Breast epithelium (tissue), 4 donors: ENCODE measurements at regions not wholly inside any gene's neighbourhood (a gene's known extent, or its start where the extent isn't known, plus 50 kb on each side); places are given as distances from the start of the nearest gene placed in this dataset.

Source experiments
- DNase-seq, 2 donors: peaks; one replicate each; pipeline ENCODE4 v3.0.0-alpha.2; 2019; ENCODE audit warnings: low spot score in 2 of 2
- H3K27ac ChIP-seq, 2 donors: fragments of 200-600 bp; sonication (generic) in 1 of 2; one replicate each; pipeline ENCODE4 v1.5.1; 2016 to 2019; ENCODE audit warnings: mild to moderate bottlenecking in 1 of 2
- H3K27me3 ChIP-seq, 2 donors: fragments of 200-600 bp; sonication (generic) in 1 of 2; one replicate each; pipeline versions ENCODE4 v1.5.1 to v1.6.0; 2017 to 2019; ENCODE audit warnings: control low read depth in 1 of 2, mild to moderate bottlenecking in 1 of 2
- H3K36me3 ChIP-seq: fragments of 200-600 bp; one replicate; pipeline ENCODE4 v1.5.1; 2019
- H3K4me1 ChIP-seq, 2 donors: fragments of 200-600 bp; sonication (generic); one replicate each; pipeline ENCODE4 v1.5.1; 2016 to 2019; ENCODE audit warnings: control low read depth in 1 of 2
- H3K4me3 ChIP-seq, 3 donors: fragments of 200-600 bp; sonication (generic); 1 replicate in 2 of 3; 2 replicates in 1 of 3; pipeline ENCODE4 v1.5.1; 2016 to 2019; ENCODE audit warnings: mild to moderate bottlenecking in 3 of 3, moderate library complexity in 2 of 3
- H3K9me3 ChIP-seq, 2 donors: fragments of 200-600 bp; sonication (generic) in 1 of 2; one replicate each; pipeline ENCODE4 v1.5.1; 2016 to 2019; ENCODE audit warnings: control low read depth in 1 of 2
- CTCF ChIP-seq, 3 donors: fragments of 450-650 bp; IDR thresholded peaks; one replicate each; pipeline ENCODE4 v1.5.1; 2016 to 2017; ENCODE audit warnings: antibody characterized with exemption in 3 of 3, mild to moderate bottlenecking in 3 of 3, moderate library complexity in 3 of 3
- POLR2A ChIP-seq: fragments of 450-650 bp; IDR thresholded peaks from one replicate; pipeline ENCODE4 v1.6.1; 2016; ENCODE audit warnings: antibody characterized with exemption, mild to moderate bottlenecking, moderate library complexity
- POLR2AphosphoS5 ChIP-seq, 3 donors: sonication (generic); formaldehyde crosslinking; IDR thresholded peaks; one replicate each; pipeline ENCODE4 v1.6.1; 2017; ENCODE audit warnings: antibody characterized with exemption in 3 of 3
- intact Hi-C: fragments of 100-400 bp; cut with DNase I; formaldehyde crosslinking; loops from one replicate; pipeline ENCODE4 v1.15.1; 2023; ENCODE audit warnings: low total_unique reads

DNA sequence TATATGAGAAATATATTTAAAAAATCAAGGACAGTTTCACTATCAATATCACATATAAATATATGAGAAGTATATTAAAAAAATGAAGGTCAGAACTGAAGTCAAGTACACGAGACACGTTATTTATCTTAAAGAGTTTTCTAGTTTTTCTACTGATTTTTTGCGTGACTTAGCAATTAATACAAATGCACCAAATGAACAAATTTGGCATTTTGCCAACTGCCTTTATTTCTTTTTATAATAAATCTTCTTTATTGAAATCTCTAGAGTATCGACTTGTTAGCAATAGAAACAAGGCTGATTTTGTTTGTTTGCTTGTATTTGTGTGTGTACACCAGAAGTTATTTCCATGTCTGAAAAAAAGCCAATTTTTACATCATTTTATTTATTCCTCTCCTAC, 1684.7 kb upstream of the RAG2 start:
- intact Hi-C loops, result no loop called here
- no peak for TF ChIP-seq POLR2AphosphoS5 (IDR thresholded peaks at IDR 0.05)

GRCh38 chr11:38278457-38279141, 1680.6 kb upstream of the RAG2 start:
- TF ChIP-seq CTCF (IDR thresholded peaks at IDR 0.05) (no peak), POLR2A (no peak), POLR2AphosphoS5 (IDR thresholded peaks at IDR 0.05) (no peak)

More for the DNA sequence above, 1684.7 kb upstream of the RAG2 start:
- no peak for DNase-seq
- no peaks in the 10 kb centered on the region for H3K36me3 ChIP-seq
- no peaks in the 10 kb centered on the region for H3K9me3 ChIP-seq
- H3K4me1 ChIP-seq, result no peaks in the 10 kb centered on the region
- no peak overlapping the region for H3K4me3 ChIP-seq
- no peak overlapping the region for H3K27ac ChIP-seq
- H3K27me3 ChIP-seq, result no peaks in the 10 kb centered on the region

DNA sequence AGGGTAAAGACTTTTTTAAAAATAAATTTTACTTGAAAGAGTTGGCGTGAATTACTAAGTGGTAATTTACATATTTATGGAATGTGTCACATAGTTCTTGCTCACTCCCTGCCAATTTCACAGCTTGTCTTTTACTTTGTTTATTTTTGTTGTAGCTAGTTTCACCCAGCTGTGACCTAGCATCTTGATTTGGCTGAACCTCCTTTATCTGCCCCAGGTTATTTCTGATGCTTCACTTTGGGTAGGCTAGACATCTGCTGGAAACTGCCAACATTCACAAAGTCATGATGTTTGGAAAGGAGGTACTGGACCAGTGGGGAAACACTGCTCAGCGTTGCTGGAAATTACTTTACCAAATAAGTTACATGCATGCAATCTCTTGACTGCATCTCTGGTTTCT, 1676.0 kb upstream of the RAG2 start:
- H3K27ac ChIP-seq, result no peak overlapping the region
- H3K4me3 ChIP-seq, result no peak overlapping the region
- DNase-seq, result no peak
- no peak for TF ChIP-seq POLR2A
- no peaks in the 10 kb centered on the region for H3K27me3 ChIP-seq
- no peaks in the 10 kb centered on the region for H3K4me1 ChIP-seq
- H3K36me3 ChIP-seq, result no peaks in the 10 kb centered on the region
- peaks cover 5 to 6% of the 10 kb centered on the region in 2 donors for H3K9me3 ChIP-seq
- intact Hi-C loops, result no loop called here

More at GRCh38 chr11:38278457-38279141, 1680.6 kb upstream of the RAG2 start:
- H3K4me1 ChIP-seq, result no peaks in the 10 kb centered on the region
- no peak overlapping the region for H3K27ac ChIP-seq
- H3K36me3 ChIP-seq, result no peaks in the 10 kb centered on the region
- intact Hi-C loops, result no loop called here
- H3K4me3 ChIP-seq, result no peak overlapping the region
- no peaks in the 10 kb centered on the region for H3K9me3 ChIP-seq
- DNase-seq, result no peak
- H3K27me3 ChIP-seq, result no peaks in the 10 kb centered on the region

GRCh38 chr11:38272376-38272775, 1674.3 kb upstream of the RAG2 start:
- no peaks in the 10 kb centered on the region for H3K4me1 ChIP-seq
- no peaks in the 10 kb centered on the region for H3K36me3 ChIP-seq
- TF ChIP-seq POLR2AphosphoS5 (IDR thresholded peaks at IDR 0.05) (no peak), POLR2A (no peak)
- no peak for DNase-seq
- H3K4me3 ChIP-seq, result no peak overlapping the region
- intact Hi-C loops, result no loop called here
- H3K27ac ChIP-seq, result no peak overlapping the region
- H3K9me3 ChIP-seq, result peaks cover 5 to 6% of the 10 kb centered on the region in 2 donors
- H3K27me3 ChIP-seq, result no peaks in the 10 kb centered on the region

DNA sequence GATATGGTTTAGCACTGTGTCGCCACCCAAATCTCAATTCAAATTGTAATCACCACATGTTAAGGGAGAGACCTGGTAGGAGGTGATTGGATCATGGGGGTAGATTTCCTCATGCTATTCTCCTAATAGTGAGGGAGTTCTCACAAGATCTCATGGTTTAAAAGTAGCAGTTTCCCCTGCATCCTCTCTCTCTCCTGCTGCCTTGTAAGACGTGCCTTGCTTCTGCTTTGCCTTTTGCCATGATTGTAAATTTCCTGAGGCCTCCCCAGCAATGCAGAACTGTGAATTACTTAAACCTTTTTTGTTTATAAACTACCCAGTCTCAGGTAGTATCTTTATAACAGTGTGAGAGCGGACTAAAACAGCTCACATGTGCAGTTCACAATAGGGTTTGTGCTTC, 1668.7 kb upstream of the RAG2 start:
- DNase-seq, result no peak

GRCh38 chr11:38256436-38256835, 1658.4 kb upstream of the RAG2 start:
- TF ChIP-seq CTCF (IDR thresholded peaks at IDR 0.05) (no peak), POLR2AphosphoS5 (IDR thresholded peaks at IDR 0.05) (no peak), POLR2A (no peak)
- intact Hi-C loops, result no loop called here
- Histone ChIP-seq H3K4me3 (no peak overlapping the region), H3K27me3 (no peaks in the 10 kb centered on the region), H3K4me1 (no peaks in the 10 kb centered on the region), H3K9me3 (no peaks in the 10 kb centered on the region), H3K36me3 (no peaks in the 10 kb centered on the region), H3K27ac (no peak overlapping the region)
- DNase-seq, result no peak

More for the DNA sequence above, 1668.7 kb upstream of the RAG2 start:
- Histone ChIP-seq H3K9me3 (peaks cover 5 to 6% of the 10 kb centered on the region in 2 donors), H3K4me1 (no peaks in the 10 kb centered on the region), H3K36me3 (no peaks in the 10 kb centered on the region), H3K27ac (no peak overlapping the region), H3K4me3 (no peak overlapping the region), H3K27me3 (no peaks in the 10 kb centered on the region)
- no peak for TF ChIP-seq POLR2AphosphoS5 (IDR thresholded peaks at IDR 0.05)
- TF ChIP-seq POLR2A, result no peak
- intact Hi-C loops, result no loop called here

DNA sequence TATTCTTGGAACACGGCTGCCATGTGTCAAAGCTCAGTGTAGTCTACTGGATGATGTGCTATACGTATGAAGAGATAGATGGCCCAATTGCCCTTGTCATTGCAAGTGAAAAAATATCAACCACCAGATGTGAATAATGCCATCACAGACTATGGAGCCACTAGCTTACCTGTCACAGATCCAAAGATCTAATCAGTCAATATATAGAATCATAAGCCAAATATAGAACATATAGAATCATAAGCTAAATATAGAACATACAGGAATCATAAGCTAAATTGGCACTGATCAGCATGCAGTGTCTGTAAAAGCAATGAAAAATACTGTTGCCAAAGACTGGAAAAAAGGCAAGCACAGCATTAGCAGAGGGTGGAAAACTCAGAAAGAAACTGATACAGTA, 1656.9 kb upstream of the RAG2 start:
- H3K4me1 ChIP-seq, result no peaks in the 10 kb centered on the region
- no peaks in the 10 kb centered on the region for H3K36me3 ChIP-seq
- no peaks in the 10 kb centered on the region for H3K9me3 ChIP-seq
- H3K27me3 ChIP-seq, result no peaks in the 10 kb centered on the region
- intact Hi-C loops, result no loop called here
- no peak overlapping the region for H3K27ac ChIP-seq
- TF ChIP-seq POLR2A, result no peak
- TF ChIP-seq POLR2AphosphoS5 (IDR thresholded peaks at IDR 0.05), result no peak
- DNase-seq, result no peak
- H3K4me3 ChIP-seq, result no peak overlapping the region
